Parathyroid adenoma (tissue), 2 donors: ENCODE measurements at regions not wholly inside any gene's neighbourhood (a gene's known extent, or its start where the extent isn't known, plus 50 kb on each side); places are given as distances from the start of the nearest gene placed in this dataset.

Experiments
- H2AFZ ChIP-seq: fragments of 300-600 bp; sonication (generic); one replicate; pipeline ENCODE4 v1.7.0; 2017; ENCODE audit warnings: antibody characterized with exemption, mild to moderate bottlenecking
- H3K27ac ChIP-seq: fragments of 300-600 bp; sonication (generic); one replicate; pipeline ENCODE4 v1.7.0; 2017
- H3K27me3 ChIP-seq: fragments of 300-600 bp; sonication (generic); one replicate; pipeline ENCODE4 v1.7.0; 2017; ENCODE audit warnings: low read length; ENCODE audit not compliant: control insufficient read depth, insufficient read depth
- H3K36me3 ChIP-seq: fragments of 300-600 bp; sonication (generic); one replicate; pipeline ENCODE4 v1.7.0; 2017; ENCODE audit warnings: low read length; ENCODE audit not compliant: control insufficient read depth, insufficient read depth
- H3K4me1 ChIP-seq: fragments of 300-600 bp; sonication (generic); one replicate; pipeline ENCODE4 v1.7.0; 2017; ENCODE audit warnings: control low read depth
- H3K4me2 ChIP-seq: fragments of 300-600 bp; sonication (generic); one replicate; pipeline ENCODE4 v1.7.0; 2017; ENCODE audit warnings: low read length
- H3K4me3 ChIP-seq: fragments of 300-600 bp; sonication (generic); one replicate; pipeline ENCODE4 v1.7.0; 2017; ENCODE audit warnings: low read depth, low read length
- H3K79me2 ChIP-seq: fragments of 300-600 bp; sonication (generic); one replicate; pipeline ENCODE4 v1.7.0; 2017; ENCODE audit warnings: control low read depth
- H3K9ac ChIP-seq: fragments of 300-600 bp; sonication (generic); one replicate; pipeline ENCODE4 v1.7.0; 2017; ENCODE audit warnings: mild to moderate bottlenecking
- H3K9me3 ChIP-seq: fragments of 300-600 bp; sonication (generic); one replicate; pipeline ENCODE4 v1.7.0; 2017; ENCODE audit warnings: low read length; ENCODE audit not compliant: control insufficient read depth
- CTCF ChIP-seq: fragments of 300-600 bp; sonication (generic); IDR thresholded peaks from one replicate; pipeline ENCODE4 v1.7.0; 2017; ENCODE audit warnings: antibody characterized with exemption, mild to moderate bottlenecking
- donor health status: primary hyperparathyroidism.

GRCh38 chr4:114335339-114335738 lies 263.3 kb upstream of the UGT8 start:
- H3K4me3 ChIP-seq: no peak overlapping the region
- H3K27me3 ChIP-seq: no peaks in the 10 kb centered on the region
- no peak overlapping the region for H3K9ac ChIP-seq
- H3K9me3 ChIP-seq: no peaks in the 10 kb centered on the region
- H3K4me2 ChIP-seq: no peak overlapping the region
- no peaks in the 10 kb centered on the region for H3K36me3 ChIP-seq
- no peaks in the 10 kb centered on the region for H3K4me1 ChIP-seq
- H3K27ac ChIP-seq: no peak overlapping the region
- TF ChIP-seq CTCF: no peak
- H2AFZ ChIP-seq: no peak overlapping the region
- H3K79me2 ChIP-seq: no peaks in the 10 kb centered on the region

- H3K79me2 ChIP-seq: no peaks in the 10 kb centered on the region
- H2AFZ ChIP-seq: no peak overlapping the region
- H3K27me3 ChIP-seq: no peaks in the 10 kb centered on the region
- H3K9ac ChIP-seq: no peak overlapping the region
- no peaks in the 10 kb centered on the region for H3K36me3 ChIP-seq
- no peak overlapping the region for H3K27ac ChIP-seq
- H3K4me1 ChIP-seq: no peaks in the 10 kb centered on the region
- TF ChIP-seq CTCF: no peak
- no peak overlapping the region for H3K4me2 ChIP-seq
- no peaks in the 10 kb centered on the region for H3K9me3 ChIP-seq
- no peak overlapping the region for H3K4me3 ChIP-seq
These were observed 255.6 kb upstream of the UGT8 start for GRCh38 chr4:114343015-114343414.

- Histone ChIP-seq H3K4me2 (no peak overlapping the region), H2AFZ (no peak overlapping the region), H3K9ac (no peak overlapping the region), H3K36me3 (no peaks in the 10 kb centered on the region), H3K27ac (no peak overlapping the region), H3K4me3 (no peak overlapping the region), H3K4me1 (no peaks in the 10 kb centered on the region), H3K27me3 (no peaks in the 10 kb centered on the region), H3K9me3 (no peaks in the 10 kb centered on the region), H3K79me2 (no peaks in the 10 kb centered on the region)
- TF ChIP-seq CTCF: no peak
These were observed 248.9 kb upstream of the UGT8 start for GRCh38 chr4:114349543-114350175.

GRCh38 chr4:114358901-114359300 lies 239.7 kb upstream of the UGT8 start:
- Histone ChIP-seq H3K79me2 (no peaks in the 10 kb centered on the region), H3K27me3 (no peaks in the 10 kb centered on the region), H3K9me3 (no peaks in the 10 kb centered on the region), H3K27ac (no peak overlapping the region), H3K4me3 (no peak overlapping the region), H3K4me2 (no peak overlapping the region), H3K4me1 (no peaks in the 10 kb centered on the region), H3K9ac (no peak overlapping the region), H3K36me3 (no peaks in the 10 kb centered on the region), H2AFZ (no peak overlapping the region)
- no peak for TF ChIP-seq CTCF

DNA sequence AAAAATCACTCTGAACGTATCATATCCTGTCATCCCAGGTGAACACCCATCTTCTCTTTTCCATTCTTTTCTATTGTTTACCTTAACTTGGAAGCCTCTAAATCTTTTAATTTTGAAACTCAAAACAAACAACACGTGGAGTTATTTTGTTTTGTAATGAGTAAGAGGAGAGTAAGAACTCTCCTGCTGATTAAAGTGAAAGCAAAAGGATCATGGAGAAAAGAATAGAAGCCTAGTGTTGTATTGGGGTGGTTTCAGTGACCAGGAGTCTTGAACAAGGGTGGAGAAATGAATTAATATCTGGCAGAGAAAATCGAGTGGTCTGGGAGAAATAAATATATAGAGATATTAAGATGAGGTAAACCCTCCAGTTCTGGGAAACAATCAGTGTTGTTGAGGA lies 237.4 kb upstream of the UGT8 start:
- no peaks in the 10 kb centered on the region for H3K4me1 ChIP-seq
- H3K4me2 ChIP-seq: no peak overlapping the region
- no peaks in the 10 kb centered on the region for H3K36me3 ChIP-seq
- H3K27me3 ChIP-seq: no peaks in the 10 kb centered on the region
- no peak for TF ChIP-seq CTCF
- H3K9me3 ChIP-seq: no peaks in the 10 kb centered on the region
- no peak overlapping the region for H3K4me3 ChIP-seq
- H3K9ac ChIP-seq: no peak overlapping the region
- H3K79me2 ChIP-seq: no peaks in the 10 kb centered on the region
- no peak overlapping the region for H2AFZ ChIP-seq
- H3K27ac ChIP-seq: no peak overlapping the region
